Neural progenitor cell (in vitro differentiated cells): ENCODE measurements at regions not wholly inside any gene's neighbourhood (a gene's known extent, or its start where the extent isn't known, plus 50 kb on each side); places are given as distances from the start of the nearest gene placed in this dataset.

ENCODE experiments used
- DNase-seq: peaks from one replicate; pipeline ENCODE4 v3.0.0-alpha.2; 2016; ENCODE audit warnings: low spot score
- H2AFZ ChIP-seq: fragments of 200-600 bp; sonication (generic); replicated peaks from 2 replicates; pipeline ENCODE4 v1.6.1; 2016; ENCODE audit warnings: antibody characterized with exemption
- H3F3A ChIP-seq: fragments of 200-600 bp; sonication (generic); 2 replicates; pipeline ENCODE4 v1.6.1; 2016; ENCODE audit warnings: antibody characterized with exemption, low read depth
- H3K27ac ChIP-seq: fragments of 200-600 bp; sonication (generic); 2 replicates; pipeline ENCODE4 v1.5.1; 2016; ENCODE audit warnings: mild to moderate bottlenecking
- H3K27me3 ChIP-seq: fragments of 200-600 bp; sonication (generic); 2 replicates; pipeline ENCODE4 v1.6.1; 2016; ENCODE audit warnings: mild to moderate bottlenecking, moderate library complexity
- H3K36me3 ChIP-seq: fragments of 200-600 bp; sonication (generic); 2 replicates; pipeline ENCODE4 v1.5.1; 2016
- H3K4me1 ChIP-seq: fragments of 200-600 bp; sonication (generic); 2 replicates; pipeline ENCODE4 v1.6.1; 2016; ENCODE audit warnings: mixed run types
- H3K4me2 ChIP-seq: fragments of 200-600 bp; sonication (generic); 2 replicates; pipeline ENCODE4 v1.6.1; 2016
- H3K4me3 ChIP-seq: fragments of 200-600 bp; sonication (generic); 2 replicates; pipeline ENCODE4 v1.5.1; 2016
- H3K79me2 ChIP-seq: fragments of 200-600 bp; sonication (generic); 2 replicates; pipeline ENCODE4 v1.6.1; 2016; ENCODE audit warnings: low read depth
- H3K9ac ChIP-seq: fragments of 200-600 bp; sonication (generic); 2 replicates; pipeline ENCODE4 v1.6.1; 2016
- H3K9me3 ChIP-seq: fragments of 200-600 bp; sonication (generic); 2 replicates; pipeline ENCODE4 v1.5.1; 2016; ENCODE audit warnings: low read depth
- H4K20me1 ChIP-seq: fragments of 200-600 bp; sonication (generic); 2 replicates; pipeline ENCODE4 v1.6.1; 2016; ENCODE audit warnings: low read depth
- H3K27ac Mint-ChIP-seq: 3 replicates; pipeline ENCODE4 v1.8.0; 2021; ENCODE audit warnings: mixed read lengths
- H3K27me3 Mint-ChIP-seq: 2 replicates; pipeline ENCODE4 v1.8.0; 2022; ENCODE audit warnings: low read depth, mild to moderate bottlenecking, inconsistent platforms, moderate library complexity, mixed read lengths; ENCODE audit not compliant: insufficient read depth
- H3K36me3 Mint-ChIP-seq: 3 replicates; pipeline ENCODE4 v1.8.0; 2021; ENCODE audit warnings: mixed read lengths
- H3K4me1 Mint-ChIP-seq: 3 replicates; pipeline ENCODE4 v1.8.0; 2021; ENCODE audit warnings: mixed read lengths
- H3K4me3 Mint-ChIP-seq: 3 replicates; pipeline ENCODE4 v1.8.0; 2021; ENCODE audit warnings: mild to moderate bottlenecking, moderate library complexity, mixed read lengths
- H3K9me3 Mint-ChIP-seq: 3 replicates; pipeline ENCODE4 v1.8.0; 2020; ENCODE audit warnings: mixed read lengths
- CTCF ChIP-seq: fragments of 200-600 bp; sonication (generic); IDR thresholded peaks from 2 replicates; pipeline ENCODE4 v1.5.1; 2017; ENCODE audit warnings: antibody characterized with exemption, mild to moderate bottlenecking
- EZH2 ChIP-seq: fragments of 200-600 bp; sonication (generic); IDR thresholded peaks from 2 replicates; pipeline ENCODE4 v1.6.1; 2017; ENCODE audit warnings: antibody characterized with exemption, mild to moderate bottlenecking, moderate library complexity
- EZH2phosphoT487 ChIP-seq: fragments of 200-600 bp; sonication (generic); IDR thresholded peaks from 2 replicates; pipeline ENCODE4 v1.6.1; 2017; ENCODE audit warnings: antibody characterized with exemption

- Histone ChIP-seq H4K20me1 (no peaks in the 10 kb centered on the region), H3K9me3 (no peaks in the 10 kb centered on the region), H3K4me3 (no peak overlapping the region), H3K27me3 (no peaks in the 10 kb centered on the region), H3K4me2 (no peak overlapping the region), H3K9ac (no peak overlapping the region), H3K27ac (no peak overlapping the region), H3F3A (no peaks in the 10 kb centered on the region), H3K4me1 (no peaks in the 10 kb centered on the region), H3K36me3 (no peaks in the 10 kb centered on the region), H3K79me2 (no peaks in the 10 kb centered on the region), H2AFZ (no peak overlapping the region)
- Mint-ChIP-seq H3K9me3 (peaks cover 44% of the 10 kb centered on the region), H3K27me3 (peaks cover 4% of the 10 kb centered on the region), H3K4me3 (no peak overlapping the region), H3K27ac (no peak overlapping the region), H3K4me1 (no peaks in the 10 kb centered on the region), H3K36me3 (peaks cover 6% of the 10 kb centered on the region)
- no peak for TF ChIP-seq EZH2phosphoT487
- no peak for TF ChIP-seq EZH2
- no peak for DNase-seq
Measured at GRCh38 chr6:113271437-113271836, 585.7 kb upstream of the MARCKS start.

- Histone ChIP-seq H3K4me2 (no peak overlapping the region), H2AFZ (no peak overlapping the region), H3K4me3 (no peak overlapping the region), H3K27ac (no peak overlapping the region), H3K36me3 (no peaks in the 10 kb centered on the region), H3K9me3 (no peaks in the 10 kb centered on the region), H4K20me1 (no peaks in the 10 kb centered on the region), H3K79me2 (no peaks in the 10 kb centered on the region), H3K9ac (no peak overlapping the region), H3K27me3 (no peaks in the 10 kb centered on the region), H3F3A (no peaks in the 10 kb centered on the region), H3K4me1 (peaks cover 6% of the 10 kb centered on the region)
- TF ChIP-seq CTCF, result no peak
- no peak for TF ChIP-seq EZH2
- no peak for TF ChIP-seq EZH2phosphoT487
- peaks cover 21% of the 10 kb centered on the region for H3K4me1 Mint-ChIP-seq
- no peaks in the 10 kb centered on the region for H3K36me3 Mint-ChIP-seq
- no peak overlapping the region for H3K27ac Mint-ChIP-seq
- H3K9me3 Mint-ChIP-seq, result peaks cover 7% of the 10 kb centered on the region
- H3K4me3 Mint-ChIP-seq, result no peak overlapping the region
- H3K27me3 Mint-ChIP-seq, result no peaks in the 10 kb centered on the region
- DNase-seq, result no peak
Measured at GRCh38 chr6:113276601-113277000, 580.5 kb upstream of the MARCKS start.

GRCh38 chr6:113277111-113277510 is 580.0 kb upstream of the MARCKS start:
- no peak overlapping the region for H2AFZ ChIP-seq
- no peak overlapping the region for H3K4me2 ChIP-seq
- no peak overlapping the region for H3K4me3 ChIP-seq
- H3F3A ChIP-seq, result no peaks in the 10 kb centered on the region
- Mint-ChIP-seq H3K4me3 (no peak overlapping the region), H3K36me3 (no peaks in the 10 kb centered on the region), H3K9me3 (peaks cover 7% of the 10 kb centered on the region), H3K27me3 (no peaks in the 10 kb centered on the region), H3K27ac (no peak overlapping the region), H3K4me1 (peaks cover 23% of the 10 kb centered on the region)
- no peaks in the 10 kb centered on the region for H3K36me3 ChIP-seq
- no peaks in the 10 kb centered on the region for H3K9me3 ChIP-seq
- H3K9ac ChIP-seq, result no peak overlapping the region
- H3K27me3 ChIP-seq, result no peaks in the 10 kb centered on the region
- peaks cover 6% of the 10 kb centered on the region for H3K4me1 ChIP-seq
- H3K79me2 ChIP-seq, result no peaks in the 10 kb centered on the region
- no peak for DNase-seq
- H4K20me1 ChIP-seq, result no peaks in the 10 kb centered on the region
- no peak overlapping the region for H3K27ac ChIP-seq
- no peak for TF ChIP-seq CTCF
- TF ChIP-seq EZH2phosphoT487, result no peak
- TF ChIP-seq EZH2, result no peak

- Mint-ChIP-seq H3K27ac (peak overlapping the region; percentile 84), H3K4me1 (peaks cover 25% of the 10 kb centered on the region), H3K9me3 (peaks cover 20% of the 10 kb centered on the region), H3K4me3 (no peak overlapping the region), H3K36me3 (peaks cover 2% of the 10 kb centered on the region), H3K27me3 (no peaks in the 10 kb centered on the region)
- no peak overlapping the region for H3K4me3 ChIP-seq
- H2AFZ ChIP-seq, result no peak overlapping the region
- H3K4me1 ChIP-seq, result peaks cover 6% of the 10 kb centered on the region
- no peak overlapping the region for H3K4me2 ChIP-seq
- H3F3A ChIP-seq, result no peaks in the 10 kb centered on the region
- H3K79me2 ChIP-seq, result no peaks in the 10 kb centered on the region
- H3K27me3 ChIP-seq, result no peaks in the 10 kb centered on the region
- no peaks in the 10 kb centered on the region for H3K9me3 ChIP-seq
- no peak for DNase-seq
- TF ChIP-seq EZH2phosphoT487 (no peak), CTCF (no peak), EZH2 (no peak)
- H3K36me3 ChIP-seq, result no peaks in the 10 kb centered on the region
- H3K9ac ChIP-seq, result no peak overlapping the region
- no peaks in the 10 kb centered on the region for H4K20me1 ChIP-seq
- H3K27ac ChIP-seq, result no peak overlapping the region
Measured at GRCh38 chr6:113281014-113281413, 576.1 kb upstream of the MARCKS start.
